Neutrophil (primary cell): ENCODE measurements at regions not wholly inside any gene's neighbourhood (a gene's known extent, or its start where the extent isn't known, plus 50 kb on each side); places are given as distances from the start of the nearest gene placed in this dataset.
"Not testable (repeated sequence)": the region's sequence is repeated elsewhere in the genome, so short reads cannot be mapped to it uniquely, and the experiment has no call there.

Experiments
- H3K27ac ChIP-seq: fragments of 200-600 bp; sonication (generic); 2 replicates; pipeline ENCODE4 v1.5.1; 2016; ENCODE audit warnings: mild to moderate bottlenecking, moderate library complexity
- H3K27me3 ChIP-seq: fragments of 200-600 bp; sonication (generic); 2 replicates; pipeline ENCODE4 v1.6.0; 2016; ENCODE audit warnings: mild to moderate bottlenecking
- H3K36me3 ChIP-seq: fragments of 200-600 bp; sonication (generic); 2 replicates; pipeline ENCODE4 v1.5.1; 2017
- H3K4me1 ChIP-seq, 2 experiments: fragments of 200-600 bp in 1 of 2; sonication (generic) in 1 of 2; 1 replicate in 1 of 2; 2 replicates in 1 of 2; pipeline versions ENCODE4 v1.5.1 to v1.6.1; 2013 to 2016; ENCODE audit warnings: low read depth in 1 of 2, low read length in 1 of 2, mild to moderate bottlenecking in 1 of 2, moderate library complexity in 1 of 2; ENCODE audit not compliant: control insufficient read depth in 1 of 2, insufficient read depth in 1 of 2
- H3K4me3 ChIP-seq, 2 experiments: fragments of 200-600 bp in 1 of 2; sonication (generic) in 1 of 2; 1 replicate in 1 of 2; 2 replicates in 1 of 2; pipeline ENCODE4 v1.5.1; 2013 to 2016; ENCODE audit warnings: low read depth in 1 of 2, low read length in 1 of 2, mild to moderate bottlenecking in 1 of 2, moderate library complexity in 1 of 2
- H3K9me3 ChIP-seq: fragments of 200-600 bp; sonication (generic); 2 replicates; pipeline ENCODE4 v1.5.1; 2016
- TF ChIP-seq, protein P1 (sequence below): fragments of 200-600 bp; sonication (generic); IDR thresholded peaks from 2 replicates; pipeline ENCODE4 v1.5.1; 2016; ENCODE audit warnings: antibody characterized with exemption

DNA sequence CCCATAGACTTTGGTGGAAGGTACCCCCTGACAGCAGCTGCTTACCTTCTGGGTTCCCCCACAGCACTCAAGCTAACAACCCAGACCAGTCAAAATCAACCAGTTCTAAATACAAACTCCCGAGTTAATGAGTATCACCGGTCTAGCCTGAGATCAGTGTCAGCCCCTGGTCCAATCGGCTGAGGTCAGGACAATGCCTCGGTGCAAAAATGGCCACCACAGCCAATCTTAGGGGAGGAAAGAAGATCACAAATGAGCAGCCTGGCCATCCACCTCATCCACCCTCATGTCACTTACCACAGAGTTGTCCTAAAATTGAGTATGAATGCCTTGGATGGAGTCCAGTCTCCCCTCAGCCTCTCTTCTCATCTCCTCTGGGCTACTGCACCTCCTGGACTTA, 128.5 kb downstream of the PHETA1 start:
- Histone ChIP-seq H3K27ac (no peak overlapping the region), H3K9me3 (no peaks in the 10 kb centered on the region), H3K27me3 (no peaks in the 10 kb centered on the region), H3K4me1 (no peaks in the 10 kb centered on the region), H3K4me3 (no peak overlapping the region), H3K36me3 (no peaks in the 10 kb centered on the region)
- TF ChIP-seq, protein P1, sequence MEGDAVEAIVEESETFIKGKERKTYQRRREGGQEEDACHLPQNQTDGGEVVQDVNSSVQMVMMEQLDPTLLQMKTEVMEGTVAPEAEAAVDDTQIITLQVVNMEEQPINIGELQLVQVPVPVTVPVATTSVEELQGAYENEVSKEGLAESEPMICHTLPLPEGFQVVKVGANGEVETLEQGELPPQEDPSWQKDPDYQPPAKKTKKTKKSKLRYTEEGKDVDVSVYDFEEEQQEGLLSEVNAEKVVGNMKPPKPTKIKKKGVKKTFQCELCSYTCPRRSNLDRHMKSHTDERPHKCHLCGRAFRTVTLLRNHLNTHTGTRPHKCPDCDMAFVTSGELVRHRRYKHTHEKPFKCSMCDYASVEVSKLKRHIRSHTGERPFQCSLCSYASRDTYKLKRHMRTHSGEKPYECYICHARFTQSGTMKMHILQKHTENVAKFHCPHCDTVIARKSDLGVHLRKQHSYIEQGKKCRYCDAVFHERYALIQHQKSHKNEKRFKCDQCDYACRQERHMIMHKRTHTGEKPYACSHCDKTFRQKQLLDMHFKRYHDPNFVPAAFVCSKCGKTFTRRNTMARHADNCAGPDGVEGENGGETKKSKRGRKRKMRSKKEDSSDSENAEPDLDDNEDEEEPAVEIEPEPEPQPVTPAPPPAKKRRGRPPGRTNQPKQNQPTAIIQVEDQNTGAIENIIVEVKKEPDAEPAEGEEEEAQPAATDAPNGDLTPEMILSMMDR = no peak

DNA sequence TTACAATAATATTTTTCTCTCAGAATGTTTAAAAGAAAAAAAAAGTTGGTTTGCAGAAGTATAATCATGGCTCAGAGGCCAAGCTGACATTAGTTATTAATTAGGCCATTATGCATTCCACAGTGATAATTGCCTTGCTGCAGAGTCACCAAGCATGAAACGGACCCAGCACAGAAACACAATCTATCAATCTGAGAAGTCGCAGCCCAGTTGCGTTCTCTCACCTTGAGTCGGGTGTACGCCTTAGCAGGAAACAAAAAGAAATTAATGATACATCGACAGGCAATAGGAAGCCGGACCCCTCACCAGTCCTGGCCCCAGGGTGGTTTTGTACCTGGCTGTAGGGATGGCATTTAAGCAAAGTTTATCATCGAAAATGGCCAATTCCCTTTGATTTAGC, 129.7 kb downstream of the PHETA1 start:
- H3K9me3 ChIP-seq = no peaks in the 10 kb centered on the region
- no peak overlapping the region for H3K4me3 ChIP-seq
- TF ChIP-seq, protein P1 = no peak
- no peak overlapping the region for H3K27ac ChIP-seq
- H3K36me3 ChIP-seq = no peaks in the 10 kb centered on the region
- H3K27me3 ChIP-seq = no peaks in the 10 kb centered on the region
- no peaks in the 10 kb centered on the region for H3K4me1 ChIP-seq

DNA sequence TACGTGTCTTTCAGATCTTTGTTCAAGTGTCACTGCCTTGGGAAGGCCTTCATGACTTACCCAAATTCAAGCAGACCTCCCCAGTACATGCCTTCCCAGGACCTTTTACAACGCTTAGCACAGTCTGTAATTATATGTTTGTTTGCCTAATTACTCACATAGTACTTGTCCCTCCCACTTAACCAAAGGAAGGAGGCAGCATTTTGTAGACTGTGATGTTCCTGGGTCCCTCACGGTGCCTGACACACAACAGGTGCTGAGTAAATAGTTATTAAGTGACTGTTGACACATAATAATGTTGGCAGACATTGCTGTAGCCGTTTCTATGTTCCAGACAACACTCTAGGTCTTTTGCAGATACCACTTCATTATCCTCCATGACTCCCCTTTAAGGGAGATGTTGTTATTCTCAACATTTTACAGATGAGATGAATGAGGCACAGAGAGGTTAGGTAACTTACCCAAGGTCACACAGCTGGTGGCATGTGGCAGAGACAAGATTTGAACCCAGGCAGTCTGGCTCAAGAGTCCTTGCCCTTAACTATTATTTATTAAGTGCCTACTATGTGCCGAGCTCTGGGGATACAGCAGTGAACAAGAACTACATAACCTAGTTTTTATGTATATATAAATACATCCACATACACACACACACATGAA, 130.7 kb downstream of the PHETA1 start:
- no peaks in the 10 kb centered on the region for H3K4me1 ChIP-seq

DNA sequence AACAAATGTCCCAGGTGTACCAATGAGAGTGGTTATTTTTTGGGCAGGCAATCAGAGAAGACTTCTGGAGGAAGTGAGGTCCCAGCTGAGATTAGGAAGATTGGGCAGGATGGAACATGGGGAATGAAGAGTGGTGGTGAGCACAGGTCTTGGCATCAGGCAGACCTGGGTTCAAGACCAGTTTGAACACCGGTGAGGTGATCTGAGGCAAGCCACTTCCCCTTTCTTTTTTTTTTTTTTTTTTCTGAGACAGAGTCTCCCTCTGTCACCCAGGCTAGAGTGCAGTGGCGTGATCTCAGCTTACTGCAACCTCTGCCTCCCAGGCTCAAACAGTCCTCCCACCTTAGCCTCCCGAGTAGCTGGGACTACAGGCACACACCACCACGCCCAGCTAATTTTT, 134.4 kb downstream of the PHETA1 start:
- not testable (repeated sequence) for H3K4me3 ChIP-seq, H3K9me3 ChIP-seq, H3K27me3 ChIP-seq, H3K36me3 ChIP-seq, H3K4me1 ChIP-seq, H3K27ac ChIP-seq

More for the DNA sequence above, 130.7 kb downstream of the PHETA1 start:
- Histone ChIP-seq H3K9me3 (no peaks in the 10 kb centered on the region), H3K27me3 (no peaks in the 10 kb centered on the region), H3K4me3 (no peak overlapping the region), H3K36me3 (no peaks in the 10 kb centered on the region), H3K27ac (no peak overlapping the region)
- TF ChIP-seq, protein P1 = no peak

DNA sequence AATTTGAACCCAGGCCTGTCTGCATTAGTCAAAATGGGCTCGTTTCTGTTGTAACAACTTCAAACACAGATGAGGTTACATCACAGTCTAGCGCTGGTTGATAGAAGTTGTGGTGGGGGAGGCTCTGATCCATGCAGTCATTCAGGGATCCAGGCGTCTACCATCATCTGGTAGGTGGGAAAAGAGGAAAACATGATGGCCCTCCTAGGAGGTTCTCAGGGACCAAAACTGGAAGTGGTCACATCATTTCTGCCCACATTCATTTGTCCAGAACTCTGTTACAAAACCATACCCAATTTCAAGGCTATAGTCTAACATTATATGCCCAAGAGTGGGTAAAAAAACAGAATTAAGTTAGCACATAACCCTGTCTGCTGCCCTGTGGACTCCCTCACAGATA, 135.1 kb downstream of the PHETA1 start:
- TF ChIP-seq, protein P1 = no peak
- Histone ChIP-seq H3K27ac (no peak overlapping the region), H3K4me3 (no peak overlapping the region), H3K4me1 (no peaks in the 10 kb centered on the region), H3K36me3 (no peaks in the 10 kb centered on the region), H3K9me3 (no peaks in the 10 kb centered on the region), H3K27me3 (no peaks in the 10 kb centered on the region)

DNA sequence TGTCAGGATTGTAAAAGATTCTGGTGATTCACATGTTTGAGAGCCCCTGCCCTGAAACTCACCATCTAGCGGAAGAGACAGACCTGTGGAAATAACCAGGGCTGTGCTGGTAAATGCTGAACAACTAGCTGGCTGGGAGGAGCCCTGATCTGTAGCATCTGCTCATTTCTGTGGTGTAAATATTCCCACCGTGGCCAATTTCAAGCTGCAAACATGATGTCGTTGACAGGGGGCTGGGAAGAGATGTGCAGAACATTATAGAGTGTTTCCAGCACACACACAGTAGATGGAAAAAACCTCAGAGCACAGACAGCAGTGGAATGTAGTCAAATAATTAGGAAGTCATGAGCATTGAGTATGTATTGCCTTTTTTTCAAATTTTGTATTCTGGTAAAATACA, 138.2 kb downstream of the PHETA1 start:
- Histone ChIP-seq H3K27ac (no peak overlapping the region), H3K4me1 (no peaks in the 10 kb centered on the region), H3K36me3 (no peaks in the 10 kb centered on the region), H3K4me3 (no peak overlapping the region), H3K27me3 (no peaks in the 10 kb centered on the region), H3K9me3 (no peaks in the 10 kb centered on the region)
- TF ChIP-seq, protein P1 = no peak
